NCI-H510A treated with DMSO at 0.1 percent for 48 hours (cell line): ENCODE measurements at regions not wholly inside any gene's neighbourhood (a gene's known extent, or its start where the extent isn't known, plus 50 kb on each side); places are given as distances from the start of the nearest gene placed in this dataset.

Experiments
- DNase-seq: peaks from one replicate; lab custom pipeline; 2025; lab: John Stamatoyannopoulos, UW

DNA sequence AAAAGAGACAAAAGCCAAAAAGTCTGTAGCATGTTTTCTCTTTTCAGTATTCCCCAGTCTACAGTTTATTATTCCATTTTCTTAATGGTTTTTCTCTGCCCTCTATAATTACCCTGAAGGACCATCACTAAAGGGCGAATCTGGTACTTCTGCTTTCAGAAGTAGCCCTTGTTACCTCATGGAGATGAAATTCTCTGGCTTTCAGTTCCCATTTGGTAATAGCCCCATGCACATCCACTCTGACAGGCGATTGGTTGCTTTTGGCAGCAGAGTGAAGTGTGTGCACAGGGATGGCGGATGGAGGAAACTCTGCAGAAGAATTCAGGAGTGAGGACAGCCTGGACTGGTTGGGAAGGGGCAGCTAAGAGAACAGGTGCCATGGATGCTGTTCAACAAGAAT lies 66.3 kb upstream of the NABP1 start:
- no peak for DNase-seq

DNA sequence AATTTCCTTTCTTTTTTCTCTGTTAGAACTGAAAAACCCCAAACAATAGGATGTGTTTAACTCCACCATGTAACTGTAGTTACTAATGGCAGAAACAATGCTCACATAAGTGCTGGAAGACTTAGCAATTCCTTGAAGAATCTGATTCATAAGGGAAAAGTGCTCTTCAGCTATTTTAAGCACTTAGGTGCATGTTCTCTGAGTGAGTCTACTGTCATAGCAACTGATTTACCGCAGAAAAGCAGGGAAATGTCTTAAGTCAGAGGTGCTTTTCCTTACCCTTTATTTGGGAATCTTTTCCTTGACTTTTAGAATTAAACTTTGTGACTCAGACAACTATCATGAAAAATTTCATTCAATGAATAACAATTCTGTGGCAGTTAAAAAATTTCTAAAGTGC lies 65.4 kb upstream of the NABP1 start:
- DNase-seq, result no peak

DNA sequence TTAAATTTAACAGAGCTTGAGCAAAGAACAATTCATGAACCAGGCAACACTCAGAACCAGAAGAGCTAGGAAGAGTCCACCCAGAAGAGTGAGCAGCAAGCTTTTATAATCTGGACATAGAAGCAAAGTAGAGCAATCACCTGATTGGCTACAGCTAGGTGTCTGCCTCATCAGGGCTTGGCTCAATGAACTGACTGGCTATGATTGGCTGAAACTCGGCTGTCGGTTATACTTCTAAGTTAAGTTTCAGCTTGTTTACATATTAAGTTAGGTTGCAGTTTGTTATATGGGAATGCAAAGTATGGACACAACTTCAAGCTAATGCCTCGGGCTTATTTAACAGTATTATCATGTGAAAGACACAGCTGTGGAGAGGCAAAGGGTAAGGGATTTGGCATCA lies 63.2 kb upstream of the NABP1 start:
- DNase-seq, result no peak

DNA sequence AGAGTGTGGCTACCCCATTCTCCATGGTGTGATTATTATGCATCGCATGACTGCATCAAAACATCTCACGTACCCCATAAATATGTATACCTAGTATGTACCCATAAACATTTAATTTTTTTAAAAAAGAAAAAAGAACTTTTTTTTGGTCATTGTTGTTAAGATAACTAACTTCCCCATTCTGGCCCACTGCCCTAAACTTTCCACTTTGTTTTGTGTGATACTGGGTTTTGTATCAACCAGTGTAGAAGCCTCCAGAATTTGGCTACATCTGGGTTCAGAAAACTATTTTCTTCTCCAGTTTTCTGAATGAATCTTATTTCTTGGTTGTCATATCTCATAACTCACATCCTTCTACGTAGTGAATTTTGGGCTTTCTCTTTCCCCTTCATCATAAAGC lies 62.3 kb upstream of the NABP1 start:
- no peak for DNase-seq

DNA sequence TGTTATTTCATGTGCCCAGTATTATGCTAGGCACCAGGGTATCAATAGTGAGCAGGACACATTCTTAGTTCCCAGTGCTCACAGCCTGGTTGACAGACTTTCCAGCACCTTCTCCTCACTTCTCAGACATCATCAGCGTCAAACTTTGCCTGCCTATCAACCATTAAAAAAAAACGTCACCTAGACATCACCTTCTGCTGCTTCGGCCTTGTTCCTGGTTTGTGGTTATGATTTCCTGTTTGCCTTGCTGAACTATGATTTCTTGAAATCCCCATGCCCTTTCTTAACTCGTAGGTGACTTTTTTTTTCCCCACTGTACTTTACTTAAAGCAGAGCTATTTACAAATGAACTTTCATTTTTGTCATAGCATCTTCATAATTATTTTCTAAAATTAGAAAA lies 60.4 kb upstream of the NABP1 start:
- no peak for DNase-seq

DNA sequence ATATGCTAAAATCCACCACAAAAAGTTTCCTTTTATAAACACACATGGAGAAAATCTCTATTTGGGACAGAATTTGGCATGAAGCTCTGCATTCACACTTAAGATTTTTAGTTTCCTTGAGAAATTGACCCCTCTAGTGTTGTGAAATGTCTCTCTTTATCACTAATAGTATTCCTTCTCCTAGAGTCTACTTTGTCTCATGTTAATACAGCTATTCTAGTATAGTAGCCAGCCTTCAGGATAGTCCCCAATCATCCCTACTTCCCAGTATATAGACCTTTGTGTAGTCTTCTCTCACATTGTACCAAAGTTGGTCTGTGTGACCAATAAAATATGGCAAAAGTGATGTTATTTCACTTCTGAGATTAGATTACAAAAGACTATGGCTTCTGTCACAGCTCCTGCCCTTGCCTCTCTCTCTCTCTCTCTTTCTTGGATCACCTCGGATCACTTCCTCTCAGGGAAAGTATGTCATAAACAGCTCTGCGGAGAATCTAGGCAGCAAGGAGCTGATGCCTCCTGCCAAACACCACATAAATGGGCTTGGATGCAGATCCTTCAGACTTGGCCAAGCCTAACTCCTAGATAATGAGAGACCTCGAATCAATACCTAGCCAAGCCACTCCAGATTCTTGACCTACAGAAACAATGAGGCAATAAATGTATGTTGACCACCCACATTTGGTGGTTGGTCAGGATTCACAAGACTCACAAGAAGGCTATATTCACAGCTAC lies 59.7 kb upstream of the NABP1 start:
- no peak for DNase-seq

DNA sequence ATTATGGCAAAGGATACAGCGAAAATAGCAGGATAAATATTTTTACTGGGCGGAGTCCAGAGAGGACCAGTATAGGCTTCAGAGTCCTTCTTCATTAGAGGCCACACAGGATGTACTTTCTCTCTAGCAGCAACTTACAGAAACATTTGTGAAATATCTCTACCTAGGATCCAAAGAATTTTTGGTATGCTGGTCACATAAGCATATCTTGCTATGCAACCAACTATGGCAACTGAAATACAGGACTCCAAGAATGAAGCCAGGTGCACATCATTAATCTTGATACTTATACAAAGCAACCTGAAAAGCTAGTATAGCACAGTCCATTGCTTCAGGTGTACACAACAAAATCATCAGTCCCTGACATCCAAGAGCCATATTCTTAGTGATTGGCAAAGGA lies 59.1 kb upstream of the NABP1 start:
- DNase-seq, result no peak

DNA sequence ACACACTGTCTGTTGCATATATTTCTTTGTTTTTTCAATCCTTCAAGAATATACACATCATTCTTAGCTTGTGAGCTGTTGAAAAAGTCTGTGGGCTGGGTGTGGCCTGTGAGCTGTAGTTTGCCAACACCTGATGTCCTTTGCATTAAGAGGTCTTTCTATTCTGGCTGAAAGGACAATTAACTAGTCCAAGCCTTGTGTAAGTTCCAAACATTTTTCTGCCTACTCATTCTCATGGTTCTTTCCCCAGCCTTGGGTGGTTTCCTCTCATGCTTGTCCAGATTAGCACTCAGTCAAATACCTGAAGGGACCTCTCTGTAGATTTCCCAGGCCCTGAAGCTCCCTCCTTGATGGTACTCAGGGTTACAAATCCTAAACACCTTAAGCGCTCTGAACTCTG lies 57.8 kb upstream of the NABP1 start:
- no peak for DNase-seq

DNA sequence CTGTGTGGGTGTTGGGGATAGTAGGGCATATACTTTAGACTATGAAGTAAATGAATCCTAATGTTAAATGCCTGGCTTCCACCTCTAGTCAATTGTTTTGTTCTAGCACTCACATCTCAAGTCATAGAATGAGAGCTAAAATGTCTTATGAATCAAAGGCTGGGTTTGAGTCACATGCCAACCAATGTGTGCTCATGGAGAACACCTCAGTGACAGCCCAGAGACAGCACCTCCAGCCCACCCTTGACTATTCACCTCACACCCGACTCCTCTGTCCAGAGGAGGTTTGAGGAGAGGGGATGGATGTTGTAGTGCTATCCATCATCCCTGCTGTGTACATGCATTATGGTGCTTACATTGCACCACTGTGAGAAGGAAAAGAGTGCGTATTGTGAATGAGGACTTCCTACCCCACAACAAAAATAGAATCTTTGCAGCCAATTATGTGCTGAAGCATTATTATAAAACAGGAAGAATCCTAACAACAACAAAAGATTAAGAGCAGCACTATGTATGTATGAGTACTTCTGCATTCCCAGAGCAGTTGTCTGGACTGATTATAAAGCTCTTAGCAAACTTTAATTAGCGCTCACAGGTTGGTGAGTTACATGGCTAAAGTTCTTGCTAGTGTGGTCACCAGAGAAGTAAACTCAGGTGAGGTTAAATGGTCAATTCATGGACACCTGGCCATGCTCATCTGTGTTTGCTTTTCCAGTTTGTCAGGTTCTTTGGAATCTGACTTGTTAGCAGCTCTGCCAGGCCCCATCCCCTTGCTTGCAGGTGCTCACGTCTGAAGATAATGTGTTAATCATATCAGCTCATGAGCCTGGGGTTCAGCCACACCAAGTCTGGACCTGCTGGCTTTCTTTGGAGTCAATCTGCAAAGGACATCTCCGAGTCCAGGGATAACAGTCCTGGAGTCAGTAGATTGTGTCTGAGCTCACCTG lies 55.3 kb upstream of the NABP1 start:
- peak; percentile 37 for DNase-seq

DNA sequence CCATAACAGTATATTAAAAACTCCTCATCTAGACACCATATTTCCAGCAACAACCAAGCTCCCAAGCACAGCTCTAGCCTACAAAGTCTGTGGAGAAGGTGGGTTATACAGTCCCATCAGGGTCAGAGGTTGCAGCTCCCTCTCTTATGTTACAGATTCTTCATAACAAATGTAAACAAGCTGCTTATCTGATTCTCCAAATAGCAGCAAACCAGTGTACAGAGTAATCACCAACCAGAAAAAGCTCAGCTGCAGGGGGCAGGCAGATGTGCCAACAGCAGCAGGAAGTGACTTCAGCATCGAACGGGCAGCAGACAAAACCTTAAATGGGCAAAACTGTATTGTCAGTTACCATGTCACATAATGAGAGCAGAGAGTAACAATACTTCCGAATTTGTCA lies 52.9 kb upstream of the NABP1 start:
- DNase-seq, result peak; percentile 25

DNA sequence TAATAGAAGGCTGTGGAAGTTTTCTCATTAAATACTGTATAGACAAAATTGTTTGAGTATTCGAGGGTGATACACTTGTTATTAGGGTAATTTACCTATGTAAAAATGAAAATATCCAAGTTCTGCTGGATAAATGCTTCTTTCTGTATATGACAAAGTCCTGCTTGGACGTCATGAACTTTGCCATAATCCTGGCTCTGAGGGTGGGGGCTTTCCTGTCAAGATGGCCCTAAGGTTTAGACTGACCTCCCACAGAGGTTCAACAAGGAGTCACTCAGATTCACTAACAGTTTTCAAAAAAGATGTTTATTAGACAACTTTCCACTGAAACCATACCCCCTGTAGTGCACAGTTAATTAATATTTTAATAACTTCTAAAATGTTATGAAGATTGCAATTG lies 52.5 kb upstream of the NABP1 start:
- DNase-seq, result no peak

DNA sequence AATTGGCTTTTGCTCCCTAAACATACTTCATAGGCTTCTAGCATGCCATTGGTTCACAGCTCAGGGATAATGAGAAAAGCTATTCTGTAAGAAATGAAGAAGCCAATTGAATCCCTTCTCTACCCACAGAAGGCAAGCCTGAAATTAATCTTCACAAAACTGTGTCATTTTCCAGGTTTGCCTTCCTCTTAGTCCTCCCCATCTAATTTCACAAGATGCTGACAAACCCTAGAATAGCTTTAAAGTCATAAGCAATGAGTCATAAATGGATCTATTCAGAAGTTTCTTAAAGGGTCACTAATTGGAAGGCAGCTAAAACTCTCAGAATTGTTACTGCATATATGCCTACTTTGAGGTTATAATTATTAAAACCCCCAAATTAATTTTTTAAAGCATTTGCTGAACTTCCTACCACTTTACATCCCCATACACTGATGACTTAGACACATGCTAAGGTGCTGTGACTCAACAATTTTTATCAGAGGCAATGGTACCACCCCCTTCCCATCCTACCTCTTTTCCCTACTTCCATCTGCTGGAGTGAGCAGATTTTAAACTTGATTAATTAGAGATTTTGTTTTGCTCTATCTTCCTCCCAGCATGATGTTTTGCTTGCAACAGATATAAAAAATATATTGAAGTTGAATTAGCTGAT lies 51.3 kb upstream of the NABP1 start:
- DNase-seq, result no peak

DNA sequence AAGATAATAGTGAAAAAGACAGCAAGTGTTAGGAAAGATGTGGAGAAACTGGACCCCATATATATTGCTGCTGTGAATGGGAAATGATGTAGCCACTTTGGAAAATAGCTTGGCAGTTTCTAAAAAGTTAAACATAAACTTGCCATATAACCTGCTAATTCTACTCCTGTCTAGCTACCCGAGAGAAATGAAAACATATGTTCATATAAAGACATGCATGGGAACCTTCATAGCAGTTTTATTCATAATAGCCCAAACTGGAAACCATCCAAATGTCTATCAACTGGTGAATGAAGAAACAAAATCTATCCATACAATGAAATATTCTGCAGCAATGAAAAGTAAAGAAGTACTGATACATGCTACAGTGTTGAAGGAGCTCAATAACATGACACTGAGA lies 50.4 kb upstream of the NABP1 start:
- DNase-seq, result no peak
